ENCODE measurements at regions not wholly inside any gene's neighbourhood (a gene's known extent, or its start where the extent isn't known, plus 50 kb on each side); places are given as distances from the start of the nearest gene placed in this dataset.

DNA sequence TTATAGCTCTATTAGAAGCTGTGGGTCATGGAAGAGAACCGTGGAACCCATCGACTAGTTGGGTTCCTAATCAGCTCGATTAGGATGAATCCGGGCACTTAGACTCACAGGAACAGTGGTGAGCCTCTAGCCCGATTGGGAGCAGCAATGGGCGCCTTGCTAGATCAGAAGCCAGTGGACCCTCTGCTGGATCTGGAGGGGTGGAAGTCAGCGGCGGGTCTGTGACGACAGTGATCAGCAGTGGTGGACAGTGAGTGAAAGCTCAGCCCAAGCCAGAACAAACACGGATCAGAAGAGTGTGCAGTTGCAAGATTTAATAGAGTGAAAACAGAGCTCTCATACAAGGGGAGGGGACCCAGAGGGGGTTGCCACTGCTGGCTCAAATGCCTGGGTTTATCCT lies 1170.2 kb downstream of the OTOL1 start:
- H3K9me3 ChIP-seq (ENCODE audit: control insufficient read depth, insufficient read depth, low read depth, low read length) = no peaks in the 10 kb centered on the region
- ChIA-PET POLR2A (no interaction called here), CTCF (no interaction called here)
- TF ChIP-seq ZNF394 (tag by site-specific recombination; IDR thresholded peaks at IDR 0.05; ENCODE audit: borderline replicate concordance) (no peak), ZNF518A (tag by site-specific recombination; conservative IDR thresholded peaks at IDR 0.05; ENCODE audit: low read depth) (no peak), MYNN (tag by site-specific recombination; IDR thresholded peaks at IDR 0.05; ENCODE audit: borderline replicate concordance) (no peak), BCL6B (tag by site-specific recombination; IDR thresholded peaks at IDR 0.05) (no peak), ZNF660 (tag by site-specific recombination; IDR thresholded peaks at IDR 0.05) (no peak), ZNF37A (tag by site-specific recombination; IDR thresholded peaks at IDR 0.05) (no peak), ZNF426 (tag by site-specific recombination; IDR thresholded peaks at IDR 0.05) (no peak), ZNF571 (tag by site-specific recombination; IDR thresholded peaks at IDR 0.05) (no peak), TRIM28 (IDR thresholded peaks at IDR 0.05; ENCODE audit: borderline replicate concordance, low read length) (no peak), ZNF610 (tag by site-specific recombination; IDR thresholded peaks at IDR 0.05; ENCODE audit: borderline replicate concordance) (no peak), YY2 (tag by site-specific recombination; IDR thresholded peaks at IDR 0.05) (no peak), KLF16 (tag by site-specific recombination; IDR thresholded peaks at IDR 0.05) (no peak), ZXDB (tag by site-specific recombination; IDR thresholded peaks at IDR 0.05) (no peak), IKZF3 (tag by site-specific recombination; IDR thresholded peaks at IDR 0.05) (no peak), SCRT2 (tag by site-specific recombination; IDR thresholded peaks at IDR 0.05) (no peak), ZNF416 (tag by site-specific recombination; IDR thresholded peaks at IDR 0.05) (no peak)
- TF ChIP-seq, protein P1, sequence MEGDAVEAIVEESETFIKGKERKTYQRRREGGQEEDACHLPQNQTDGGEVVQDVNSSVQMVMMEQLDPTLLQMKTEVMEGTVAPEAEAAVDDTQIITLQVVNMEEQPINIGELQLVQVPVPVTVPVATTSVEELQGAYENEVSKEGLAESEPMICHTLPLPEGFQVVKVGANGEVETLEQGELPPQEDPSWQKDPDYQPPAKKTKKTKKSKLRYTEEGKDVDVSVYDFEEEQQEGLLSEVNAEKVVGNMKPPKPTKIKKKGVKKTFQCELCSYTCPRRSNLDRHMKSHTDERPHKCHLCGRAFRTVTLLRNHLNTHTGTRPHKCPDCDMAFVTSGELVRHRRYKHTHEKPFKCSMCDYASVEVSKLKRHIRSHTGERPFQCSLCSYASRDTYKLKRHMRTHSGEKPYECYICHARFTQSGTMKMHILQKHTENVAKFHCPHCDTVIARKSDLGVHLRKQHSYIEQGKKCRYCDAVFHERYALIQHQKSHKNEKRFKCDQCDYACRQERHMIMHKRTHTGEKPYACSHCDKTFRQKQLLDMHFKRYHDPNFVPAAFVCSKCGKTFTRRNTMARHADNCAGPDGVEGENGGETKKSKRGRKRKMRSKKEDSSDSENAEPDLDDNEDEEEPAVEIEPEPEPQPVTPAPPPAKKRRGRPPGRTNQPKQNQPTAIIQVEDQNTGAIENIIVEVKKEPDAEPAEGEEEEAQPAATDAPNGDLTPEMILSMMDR (tag by site-specific recombination; IDR thresholded peaks at IDR 0.05) = no peak
- TF ChIP-seq, protein P2, sequence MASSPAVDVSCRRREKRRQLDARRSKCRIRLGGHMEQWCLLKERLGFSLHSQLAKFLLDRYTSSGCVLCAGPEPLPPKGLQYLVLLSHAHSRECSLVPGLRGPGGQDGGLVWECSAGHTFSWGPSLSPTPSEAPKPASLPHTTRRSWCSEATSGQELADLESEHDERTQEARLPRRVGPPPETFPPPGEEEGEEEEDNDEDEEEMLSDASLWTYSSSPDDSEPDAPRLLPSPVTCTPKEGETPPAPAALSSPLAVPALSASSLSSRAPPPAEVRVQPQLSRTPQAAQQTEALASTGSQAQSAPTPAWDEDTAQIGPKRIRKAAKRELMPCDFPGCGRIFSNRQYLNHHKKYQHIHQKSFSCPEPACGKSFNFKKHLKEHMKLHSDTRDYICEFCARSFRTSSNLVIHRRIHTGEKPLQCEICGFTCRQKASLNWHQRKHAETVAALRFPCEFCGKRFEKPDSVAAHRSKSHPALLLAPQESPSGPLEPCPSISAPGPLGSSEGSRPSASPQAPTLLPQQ (tag by site-specific recombination; IDR thresholded peaks at IDR 0.05) = no peak
- no peaks in the 10 kb centered on the region for H3K4me1 ChIP-seq (ENCODE audit: control insufficient read depth, insufficient read depth, low read length)
- H3K36me3 ChIP-seq (ENCODE audit: control insufficient read depth in 2 of 2, insufficient read depth in 1 of 2, low read length in 2 of 2) = no peaks in the 10 kb centered on the region
- H3K27ac ChIP-seq (ENCODE audit: extremely low read depth, low read depth, low read length) = no peak overlapping the region
- H3K4me3 ChIP-seq (ENCODE audit: low read depth, low read length) = no peak overlapping the region
